ENCODE measurements at regions not wholly inside any gene's neighbourhood (a gene's known extent, or its start where the extent isn't known, plus 50 kb on each side); places are given as distances from the start of the nearest gene placed in this dataset.

DNA sequence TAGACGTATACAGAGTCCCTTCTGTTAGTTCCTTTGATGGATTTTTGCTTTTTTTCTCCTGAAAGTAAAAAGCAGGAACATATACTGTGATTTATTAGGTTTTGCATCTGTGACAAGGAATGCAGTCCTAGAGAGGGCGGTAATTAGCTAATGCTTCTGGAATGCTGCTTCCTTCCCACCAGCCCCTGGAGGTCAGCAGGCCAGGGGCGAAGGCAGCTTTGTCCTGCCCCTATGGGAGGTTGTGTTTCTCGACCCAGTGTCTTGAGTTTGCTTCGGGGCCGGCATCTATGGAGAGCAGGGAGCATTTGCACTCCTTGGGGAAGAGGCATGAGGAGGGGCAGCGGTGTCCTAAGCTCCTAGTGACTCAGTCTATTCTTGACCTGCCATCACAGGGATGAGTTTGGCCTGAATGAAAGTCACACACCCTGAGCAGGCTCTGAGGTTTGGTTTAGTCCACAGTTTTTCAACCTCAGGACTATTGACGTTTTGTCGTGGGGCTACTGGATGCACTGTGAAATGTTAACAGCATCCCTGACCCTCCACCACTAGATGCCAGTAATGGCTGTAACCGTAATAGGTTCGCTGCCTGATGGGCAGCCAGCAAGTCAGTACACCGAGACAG is 85.0 kb upstream of the KCNJ15 start:
- TF ChIP-seq ZNF394 (tag by site-specific recombination; IDR thresholded peaks at IDR 0.05; ENCODE audit: borderline replicate concordance) (no peak), RBAK (tag by site-specific recombination; IDR thresholded peaks at IDR 0.05) (no peak), ZNF169 (tag by site-specific recombination; IDR thresholded peaks at IDR 0.05) (no peak), ZNF121 (tag by site-specific recombination; IDR thresholded peaks at IDR 0.05) (no peak), ZNF658 (tag by site-specific recombination; IDR thresholded peaks at IDR 0.05) (no peak), TSHZ1 (tag by site-specific recombination; IDR thresholded peaks at IDR 0.05; ENCODE audit: borderline replicate concordance) (no peak)
- TF ChIP-seq, protein P1, sequence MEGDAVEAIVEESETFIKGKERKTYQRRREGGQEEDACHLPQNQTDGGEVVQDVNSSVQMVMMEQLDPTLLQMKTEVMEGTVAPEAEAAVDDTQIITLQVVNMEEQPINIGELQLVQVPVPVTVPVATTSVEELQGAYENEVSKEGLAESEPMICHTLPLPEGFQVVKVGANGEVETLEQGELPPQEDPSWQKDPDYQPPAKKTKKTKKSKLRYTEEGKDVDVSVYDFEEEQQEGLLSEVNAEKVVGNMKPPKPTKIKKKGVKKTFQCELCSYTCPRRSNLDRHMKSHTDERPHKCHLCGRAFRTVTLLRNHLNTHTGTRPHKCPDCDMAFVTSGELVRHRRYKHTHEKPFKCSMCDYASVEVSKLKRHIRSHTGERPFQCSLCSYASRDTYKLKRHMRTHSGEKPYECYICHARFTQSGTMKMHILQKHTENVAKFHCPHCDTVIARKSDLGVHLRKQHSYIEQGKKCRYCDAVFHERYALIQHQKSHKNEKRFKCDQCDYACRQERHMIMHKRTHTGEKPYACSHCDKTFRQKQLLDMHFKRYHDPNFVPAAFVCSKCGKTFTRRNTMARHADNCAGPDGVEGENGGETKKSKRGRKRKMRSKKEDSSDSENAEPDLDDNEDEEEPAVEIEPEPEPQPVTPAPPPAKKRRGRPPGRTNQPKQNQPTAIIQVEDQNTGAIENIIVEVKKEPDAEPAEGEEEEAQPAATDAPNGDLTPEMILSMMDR (tag by site-specific recombination; IDR thresholded peaks at IDR 0.05), result no peak
